CD14-positive monocyte (primary cell): ENCODE measurements at regions not wholly inside any gene's neighbourhood (a gene's known extent, or its start where the extent isn't known, plus 50 kb on each side); places are given as distances from the start of the nearest gene placed in this dataset.
A peak's percentile ranks its signal among the peaks of the same experiment; 100 is the strongest.

Source experiments
- DNase-seq, 3 donors: peaks; one replicate each; pipeline ENCODE4 v3.0.0-alpha.2; 2011 to 2022
- H2AFZ ChIP-seq: 2 replicates; pipeline ENCODE4 v1.6.0; 2012; ENCODE audit warnings: mild to moderate bottlenecking, low read depth, low read length, inconsistent platforms; ENCODE audit not compliant: insufficient read depth, poor library complexity, severe bottlenecking
- H3K27ac ChIP-seq, 2 donors: 1 replicate in 1 of 2; 2 replicates in 1 of 2; pipeline ENCODE4 v1.5.1; 2012 to 2013; ENCODE audit warnings: low read length in 2 of 2, control low read depth in 1 of 2, inconsistent platforms in 1 of 2, low read depth in 1 of 2, mild to moderate bottlenecking in 1 of 2
- H3K27me3 ChIP-seq, 2 donors: one replicate each; pipeline versions ENCODE4 v1.6.0 to v1.6.1; 2011 to 2013; ENCODE audit warnings: low read length in 2 of 2; ENCODE audit not compliant: control insufficient read depth in 2 of 2, insufficient read depth in 2 of 2
- H3K36me3 ChIP-seq, 2 donors: replicated peaks in 1 of 2; 1 replicate in 1 of 2; 2 replicates in 1 of 2; pipeline versions ENCODE4 v1.5.1 to v1.6.1; 2012 to 2013; ENCODE audit warnings: low read length in 2 of 2, control low read depth in 1 of 2, inconsistent platforms in 1 of 2, mild to moderate bottlenecking in 1 of 2; ENCODE audit not compliant: insufficient read depth in 2 of 2, control insufficient read depth in 1 of 2
- H3K4me1 ChIP-seq, 2 donors: 1 replicate in 1 of 2; 2 replicates in 1 of 2; pipeline versions ENCODE4 v1.5.1 to v1.6.1; 2012 to 2013; ENCODE audit warnings: low read length in 2 of 2, control low read depth in 1 of 2, inconsistent platforms in 1 of 2, mild to moderate bottlenecking in 1 of 2, moderate library complexity in 1 of 2; ENCODE audit not compliant: insufficient read depth in 2 of 2, control insufficient read depth in 1 of 2
- H3K4me2 ChIP-seq: replicated peaks from 2 replicates; pipeline ENCODE3; 2012; ENCODE audit warnings: low read length, moderate library complexity, mild to moderate bottlenecking; ENCODE audit not compliant: poor library complexity, severe bottlenecking; ENCODE audit errors: extremely low read depth
- H3K4me3 ChIP-seq, 3 experiments: fragments of 200-600 bp in 1 of 3; sonication (generic) in 1 of 3; replicated peaks in 1 of 3; 1 replicate in 2 of 3; 2 replicates in 1 of 3; pipeline ENCODE4 v1.5.1; 2011 to 2013; ENCODE audit warnings: low read length in 3 of 3, mild to moderate bottlenecking in 3 of 3, control low read depth in 2 of 3, low read depth in 2 of 3, inconsistent platforms in 1 of 3, moderate library complexity in 1 of 3
- H3K79me2 ChIP-seq: 2 replicates; pipeline ENCODE4 v1.6.0; 2012; ENCODE audit warnings: mild to moderate bottlenecking, control low read depth, inconsistent platforms, low read length, moderate library complexity; ENCODE audit not compliant: insufficient read depth
- H3K9ac ChIP-seq: 2 replicates; pipeline ENCODE4 v1.6.0; 2017; ENCODE audit warnings: low read length, mild to moderate bottlenecking; ENCODE audit not compliant: insufficient read depth, poor library complexity, severe bottlenecking
- H3K9me3 ChIP-seq, 2 donors: replicated peaks in 1 of 2; 1 replicate in 1 of 2; 2 replicates in 1 of 2; pipeline versions ENCODE4 v1.5.1 to v1.6.1; 2012 to 2013; ENCODE audit warnings: low read length in 2 of 2, control low read depth in 1 of 2; ENCODE audit not compliant: control insufficient read depth in 1 of 2, insufficient read depth in 1 of 2
- H4K20me1 ChIP-seq: 2 replicates; pipeline ENCODE4 v1.6.0; 2012; ENCODE audit warnings: mild to moderate bottlenecking, low read length, control low read depth, moderate library complexity; ENCODE audit not compliant: insufficient read depth
- H3K27ac Mint-ChIP-seq, 7 donors: one replicate each; pipeline ENCODE4 v1.8.0; 2020; ENCODE audit warnings: mild to moderate bottlenecking in 7 of 7, mixed read lengths in 7 of 7, moderate library complexity in 6 of 7, inconsistent platforms in 2 of 7
- H3K27me3 Mint-ChIP-seq, 3 donors: one replicate each; pipeline ENCODE4 v1.8.0; 2021 to 2022; ENCODE audit warnings: low read depth in 3 of 3, mild to moderate bottlenecking in 3 of 3, mixed read lengths in 3 of 3, moderate library complexity in 3 of 3, inconsistent platforms in 1 of 3
- H3K36me3 Mint-ChIP-seq, 2 donors: one replicate each; pipeline ENCODE4 v1.8.0; 2020; ENCODE audit warnings: mixed read lengths in 2 of 2, inconsistent platforms in 1 of 2, mild to moderate bottlenecking in 1 of 2
- H3K4me1 Mint-ChIP-seq: one replicate; pipeline ENCODE4 v1.8.0; 2020; ENCODE audit warnings: mild to moderate bottlenecking, mixed read lengths
- H3K4me3 Mint-ChIP-seq, 2 donors: one replicate each; pipeline ENCODE4 v1.8.0; 2020; ENCODE audit warnings: mild to moderate bottlenecking in 2 of 2, mixed read lengths in 2 of 2, moderate library complexity in 1 of 2
- H3K9me3 Mint-ChIP-seq, 7 donors: one replicate each; pipeline ENCODE4 v1.8.0; 2020 to 2022; ENCODE audit warnings: mixed read lengths in 7 of 7, mild to moderate bottlenecking in 6 of 7, moderate library complexity in 6 of 7, inconsistent platforms in 2 of 7
- intact Hi-C, 2 donors: fragments of 100-400 bp; cut with micrococcal nuclease; formaldehyde crosslinking; loops; one replicate each; pipeline versions ENCODE4 v1.15.0 to v1.15.1; 2023
- TF ChIP-seq, protein P1 (sequence below): fragments of 200-600 bp; IDR thresholded peaks from one replicate; pipeline ENCODE4 v1.8.0; 2022; ENCODE audit warnings: antibody characterized with exemption, mild to moderate bottlenecking

DNA sequence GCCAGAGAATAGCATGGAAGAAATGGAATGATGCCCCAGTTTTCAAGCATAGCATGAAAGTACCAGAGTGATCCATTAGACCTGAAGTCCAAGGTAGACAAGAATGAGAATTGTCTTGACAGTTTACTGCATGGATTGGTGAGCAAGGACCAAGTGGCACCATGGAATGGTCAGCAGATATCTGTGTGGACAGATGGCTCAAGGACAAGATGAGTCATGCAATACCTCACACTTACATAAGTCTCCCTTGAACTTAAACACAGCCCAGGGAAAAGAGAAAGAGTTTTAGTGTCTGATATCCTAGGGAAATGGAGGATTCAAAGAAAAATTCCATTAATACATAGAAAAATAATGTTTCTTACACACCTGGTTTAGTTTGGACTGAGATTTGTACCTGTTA lies 195.2 kb downstream of the MRPL39 start:
- Histone ChIP-seq H3K9ac (no peak overlapping the region), H3K4me3 (no peak overlapping the region), H3K9me3 (peaks cover 4 to 6% of the 10 kb centered on the region in 2 donors), H3K4me2 (no peak overlapping the region), H4K20me1 (no peaks in the 10 kb centered on the region), H3K79me2 (no peaks in the 10 kb centered on the region), H3K27ac (no peak overlapping the region), H3K36me3 (no peaks in the 10 kb centered on the region), H3K27me3 (no peaks in the 10 kb centered on the region), H3K4me1 (peaks cover 3 to 4% of the 10 kb centered on the region in 2 donors), H2AFZ (no peak overlapping the region)
- H3K9me3 Mint-ChIP-seq: peaks cover 2 to 8% (median 4%) of the 10 kb centered on the region in 7 donors
- TF ChIP-seq, protein P1, sequence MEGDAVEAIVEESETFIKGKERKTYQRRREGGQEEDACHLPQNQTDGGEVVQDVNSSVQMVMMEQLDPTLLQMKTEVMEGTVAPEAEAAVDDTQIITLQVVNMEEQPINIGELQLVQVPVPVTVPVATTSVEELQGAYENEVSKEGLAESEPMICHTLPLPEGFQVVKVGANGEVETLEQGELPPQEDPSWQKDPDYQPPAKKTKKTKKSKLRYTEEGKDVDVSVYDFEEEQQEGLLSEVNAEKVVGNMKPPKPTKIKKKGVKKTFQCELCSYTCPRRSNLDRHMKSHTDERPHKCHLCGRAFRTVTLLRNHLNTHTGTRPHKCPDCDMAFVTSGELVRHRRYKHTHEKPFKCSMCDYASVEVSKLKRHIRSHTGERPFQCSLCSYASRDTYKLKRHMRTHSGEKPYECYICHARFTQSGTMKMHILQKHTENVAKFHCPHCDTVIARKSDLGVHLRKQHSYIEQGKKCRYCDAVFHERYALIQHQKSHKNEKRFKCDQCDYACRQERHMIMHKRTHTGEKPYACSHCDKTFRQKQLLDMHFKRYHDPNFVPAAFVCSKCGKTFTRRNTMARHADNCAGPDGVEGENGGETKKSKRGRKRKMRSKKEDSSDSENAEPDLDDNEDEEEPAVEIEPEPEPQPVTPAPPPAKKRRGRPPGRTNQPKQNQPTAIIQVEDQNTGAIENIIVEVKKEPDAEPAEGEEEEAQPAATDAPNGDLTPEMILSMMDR: no peak
- no peaks in the 10 kb centered on the region for H3K27me3 Mint-ChIP-seq
- no peak overlapping the region for H3K27ac Mint-ChIP-seq
- peak in 1 of 3 donors; percentile 23 for DNase-seq
- peaks cover 5% of the 10 kb centered on the region for H3K4me1 Mint-ChIP-seq
- no peaks in the 10 kb centered on the region for H3K36me3 Mint-ChIP-seq
- H3K4me3 Mint-ChIP-seq: no peak overlapping the region
- intact Hi-C loops: no loop called here

DNA sequence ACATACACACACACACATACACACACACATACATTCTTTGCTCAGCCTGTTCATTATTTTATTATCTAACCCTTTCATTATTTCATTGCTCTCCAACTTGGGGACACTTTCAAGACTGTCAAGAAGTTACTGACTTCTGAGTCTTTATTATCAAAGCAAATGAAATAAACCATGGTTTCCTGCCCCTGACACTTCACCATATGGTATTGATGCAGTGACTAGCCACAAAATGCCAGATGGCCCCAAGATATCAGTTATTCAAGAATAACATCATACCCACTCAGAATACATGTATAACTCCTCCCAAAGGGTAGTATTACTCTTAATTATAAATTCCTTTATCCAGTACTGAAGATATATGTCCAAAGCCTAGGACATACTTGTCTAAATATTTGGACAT lies 197.3 kb downstream of the MRPL39 start:
- Histone ChIP-seq H4K20me1 (no peaks in the 10 kb centered on the region), H3K36me3 (no peaks in the 10 kb centered on the region), H3K27ac (no peak overlapping the region), H3K4me3 (no peak overlapping the region), H3K9me3 (peaks cover 4 to 6% of the 10 kb centered on the region in 2 donors), H2AFZ (no peak overlapping the region), H3K9ac (no peak overlapping the region), H3K4me1 (peaks cover 12 to 16% of the 10 kb centered on the region in 2 donors), H3K79me2 (no peaks in the 10 kb centered on the region), H3K27me3 (no peaks in the 10 kb centered on the region), H3K4me2 (no peak overlapping the region)
- Mint-ChIP-seq H3K4me3 (no peak overlapping the region), H3K36me3 (no peaks in the 10 kb centered on the region), H3K27me3 (no peaks in the 10 kb centered on the region), H3K9me3 (peaks cover 2 to 8% (median 4%) of the 10 kb centered on the region in 7 donors), H3K27ac (no peak overlapping the region), H3K4me1 (peaks cover 20% of the 10 kb centered on the region)
- no peak for DNase-seq
- TF ChIP-seq, protein P1: no peak
- intact Hi-C loops: no loop called here
